Skeletal muscle satellite cell (primary cell): ENCODE measurements at regions not wholly inside any gene's neighbourhood (a gene's known extent, or its start where the extent isn't known, plus 50 kb on each side); places are given as distances from the start of the nearest gene placed in this dataset.

ENCODE experiments used
- H3K27me3 ChIP-seq: 2 replicates; pipeline ENCODE4 v1.7.0; 2013; ENCODE audit warnings: low read length; ENCODE audit not compliant: control insufficient read depth, insufficient read depth
- H3K36me3 ChIP-seq: 2 replicates; pipeline ENCODE4 v1.7.0; 2013; ENCODE audit warnings: mild to moderate bottlenecking, control low read depth, low read length; ENCODE audit not compliant: insufficient read depth
- H3K4me1 ChIP-seq: 2 replicates; pipeline ENCODE4 v1.7.0; 2013; ENCODE audit warnings: low read length; ENCODE audit not compliant: control insufficient read depth, insufficient read depth
- H3K4me2 ChIP-seq: 2 replicates; pipeline ENCODE4 v1.7.0; 2013; ENCODE audit warnings: mild to moderate bottlenecking, low read length
- H3K4me3 ChIP-seq: 2 replicates; pipeline ENCODE4 v1.7.0; 2013; ENCODE audit warnings: low read length
- H3K9ac ChIP-seq: 2 replicates; pipeline ENCODE4 v1.7.0; 2013; ENCODE audit warnings: mild to moderate bottlenecking, low read depth, low read length, moderate library complexity
- H3K9me3 ChIP-seq: replicated peaks from 2 replicates; pipeline ENCODE4 v1.7.0; 2013; ENCODE audit warnings: mild to moderate bottlenecking, control low read depth, low read length

- Histone ChIP-seq H3K9ac (peak overlapping the region; percentile 56), H3K4me3 (peak overlapping the region; percentile 51), H3K9me3 (no peaks in the 10 kb centered on the region), H3K4me1 (peaks cover 20% of the 10 kb centered on the region), H3K27me3 (peaks cover 3% of the 10 kb centered on the region), H3K4me2 (peak overlapping the region; percentile 76), H3K36me3 (no peaks in the 10 kb centered on the region)
Observed at GRCh38 chr3:40780291-40780924, 255.6 kb downstream of the ZNF621 start.

GRCh38 chr3:40780925-40781406, 256.2 kb downstream of the ZNF621 start:
- Histone ChIP-seq H3K4me2 (peak overlapping the region; percentile 76), H3K27me3 (peaks cover 3% of the 10 kb centered on the region), H3K36me3 (no peaks in the 10 kb centered on the region), H3K9me3 (no peaks in the 10 kb centered on the region), H3K9ac (peak overlapping the region; percentile 56), H3K4me1 (peaks cover 20% of the 10 kb centered on the region), H3K4me3 (peak overlapping the region; percentile 51)

- Histone ChIP-seq H3K4me2 (no peak overlapping the region), H3K9ac (no peak overlapping the region), H3K27me3 (peaks cover 3% of the 10 kb centered on the region), H3K36me3 (no peaks in the 10 kb centered on the region), H3K4me3 (no peak overlapping the region), H3K9me3 (no peaks in the 10 kb centered on the region), H3K4me1 (peaks cover 20% of the 10 kb centered on the region)
Observed at GRCh38 chr3:40782111-40782721, 257.5 kb downstream of the ZNF621 start.

- H3K4me2 ChIP-seq, result no peak overlapping the region
- no peaks in the 10 kb centered on the region for H3K9me3 ChIP-seq
- no peak overlapping the region for H3K9ac ChIP-seq
Observed at GRCh38 chr3:40790746-40791145, 266.0 kb downstream of the ZNF621 start.

GRCh38 chr3:40793730-40794129, 269.0 kb downstream of the ZNF621 start:
- Histone ChIP-seq H3K9ac (no peak overlapping the region), H3K9me3 (no peaks in the 10 kb centered on the region), H3K4me2 (no peak overlapping the region), H3K4me3 (no peak overlapping the region), H3K4me1 (no peaks in the 10 kb centered on the region), H3K27me3 (peaks cover 3% of the 10 kb centered on the region), H3K36me3 (no peaks in the 10 kb centered on the region)

More at GRCh38 chr3:40790746-40791145, 266.0 kb downstream of the ZNF621 start:
- Histone ChIP-seq H3K4me3 (no peak overlapping the region), H3K4me1 (no peaks in the 10 kb centered on the region), H3K36me3 (no peaks in the 10 kb centered on the region), H3K27me3 (peaks cover 3% of the 10 kb centered on the region)

- H3K27me3 ChIP-seq, result no peaks in the 10 kb centered on the region
- no peaks in the 10 kb centered on the region for H3K9me3 ChIP-seq
- peaks cover 21% of the 10 kb centered on the region for H3K4me1 ChIP-seq
- H3K4me3 ChIP-seq, result no peak overlapping the region
- H3K4me2 ChIP-seq, result peak overlapping the region; percentile 64
- no peaks in the 10 kb centered on the region for H3K36me3 ChIP-seq
- no peak overlapping the region for H3K9ac ChIP-seq
Observed at GRCh38 chr3:40800343-40800742, 275.6 kb downstream of the ZNF621 start.

GRCh38 chr3:40801284-40801741, 276.6 kb downstream of the ZNF621 start:
- Histone ChIP-seq H3K27me3 (no peaks in the 10 kb centered on the region), H3K9me3 (no peaks in the 10 kb centered on the region), H3K4me1 (peaks cover 21% of the 10 kb centered on the region), H3K9ac (no peak overlapping the region), H3K4me3 (peak overlapping the region; percentile 6), H3K36me3 (no peaks in the 10 kb centered on the region), H3K4me2 (peak overlapping the region; percentile 64)

- Histone ChIP-seq H3K9ac (no peak overlapping the region), H3K4me3 (no peak overlapping the region), H3K4me2 (no peak overlapping the region), H3K36me3 (no peaks in the 10 kb centered on the region), H3K9me3 (no peaks in the 10 kb centered on the region), H3K4me1 (peaks cover 21% of the 10 kb centered on the region), H3K27me3 (no peaks in the 10 kb centered on the region)
Observed at GRCh38 chr3:40803311-40803710, 278.6 kb downstream of the ZNF621 start.

GRCh38 chr3:40805456-40805855, 280.7 kb downstream of the ZNF621 start:
- Histone ChIP-seq H3K9ac (no peak overlapping the region), H3K27me3 (no peaks in the 10 kb centered on the region), H3K9me3 (no peaks in the 10 kb centered on the region), H3K4me2 (no peak overlapping the region), H3K4me1 (peaks cover 13% of the 10 kb centered on the region), H3K36me3 (no peaks in the 10 kb centered on the region), H3K4me3 (no peak overlapping the region)

GRCh38 chr3:40810813-40811212, 286.1 kb downstream of the ZNF621 start:
- Histone ChIP-seq H3K4me1 (no peaks in the 10 kb centered on the region), H3K9ac (no peak overlapping the region), H3K27me3 (no peaks in the 10 kb centered on the region), H3K36me3 (no peaks in the 10 kb centered on the region), H3K4me3 (no peak overlapping the region), H3K9me3 (no peaks in the 10 kb centered on the region), H3K4me2 (no peak overlapping the region)

- H3K9me3 ChIP-seq, result no peaks in the 10 kb centered on the region
- no peaks in the 10 kb centered on the region for H3K36me3 ChIP-seq
- no peak overlapping the region for H3K4me2 ChIP-seq
- H3K4me3 ChIP-seq, result no peak overlapping the region
- H3K27me3 ChIP-seq, result no peaks in the 10 kb centered on the region
- no peak overlapping the region for H3K9ac ChIP-seq
- no peaks in the 10 kb centered on the region for H3K4me1 ChIP-seq
Observed at GRCh38 chr3:40817017-40817416, 292.3 kb downstream of the ZNF621 start.

- Histone ChIP-seq H3K9me3 (no peaks in the 10 kb centered on the region), H3K9ac (no peak overlapping the region), H3K36me3 (no peaks in the 10 kb centered on the region), H3K4me1 (no peaks in the 10 kb centered on the region), H3K27me3 (no peaks in the 10 kb centered on the region), H3K4me3 (no peak overlapping the region), H3K4me2 (no peak overlapping the region)
Observed at GRCh38 chr3:40821315-40821714, 296.6 kb downstream of the ZNF621 start.
